ENCODE measurements at regions not wholly inside any gene's neighbourhood (a gene's known extent, or its start where the extent isn't known, plus 50 kb on each side); places are given as distances from the start of the nearest gene placed in this dataset.

DNA sequence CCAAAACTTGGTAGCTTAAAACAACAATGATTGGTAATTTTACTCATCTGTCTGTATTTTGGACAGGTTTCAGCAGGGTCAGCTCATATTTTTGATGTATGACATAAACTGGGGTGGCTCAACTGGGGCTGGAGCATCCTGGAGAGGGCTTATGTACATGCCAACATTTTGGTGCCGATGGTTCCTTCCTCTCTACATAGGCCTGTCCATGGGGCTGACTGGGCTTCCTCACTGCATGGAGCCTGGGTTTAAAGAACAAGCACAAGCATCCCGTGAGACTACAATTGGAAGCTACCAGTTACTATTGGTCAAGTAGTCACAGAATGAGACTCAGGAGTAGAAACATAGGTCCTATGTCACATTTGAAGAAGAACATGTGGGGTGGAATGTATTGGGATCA, 95.0 kb downstream of the DDX1 start:
- no CpG with 5 or more reads among the region's 2 CpGs for WGBS (ENCODE audit: extremely low coverage, insufficient coverage, insufficient read length)
- Histone ChIP-seq H3K27ac (ENCODE audit: low read depth, low read length) (no peak overlapping the region), H3K9ac (ENCODE audit: low read length) (no peak overlapping the region), H3K4ac (ENCODE audit: low read depth, low read length) (no peak overlapping the region), H4K8ac (ENCODE audit: low read depth, low read length) (no peak overlapping the region), H3K79me2 (ENCODE audit: control insufficient read depth, insufficient read depth, low read length, poor library complexity) (no peaks in the 10 kb centered on the region), H3K23ac (ENCODE audit: low read length) (no peak overlapping the region), H2AK5ac (ENCODE audit: low read length) (no peak overlapping the region), H2BK12ac (ENCODE audit: low read length) (no peak overlapping the region), H3K18ac (ENCODE audit: low read length) (no peak overlapping the region), H2BK5ac (ENCODE audit: low read depth, low read length, poor library complexity) (no peak overlapping the region), H3K27me3 (ENCODE audit: insufficient read depth, low read length) (no peaks in the 10 kb centered on the region), H3K14ac (ENCODE audit: low read length) (no peak overlapping the region), H3K79me1 (ENCODE audit: low read length) (no peaks in the 10 kb centered on the region), H3K4me3 (ENCODE audit: low read depth, low read length) (no peak overlapping the region), H3K36me3 (ENCODE audit: control insufficient read depth in 1 of 2, insufficient read depth in 2 of 2, low read length in 2 of 2) (no peaks in the 10 kb centered on the region), H4K12ac (ENCODE audit: low read depth, low read length) (no peak overlapping the region), H4K91ac (ENCODE audit: low read depth, low read length) (no peak overlapping the region), H2BK120ac (ENCODE audit: insufficient read depth, low read length, poor library complexity) (no peak overlapping the region), H3K4me1 (ENCODE audit: control insufficient read depth in 1 of 2, insufficient read depth in 2 of 2, low read length in 2 of 2) (peaks cover 2 to 6% of the 10 kb centered on the region in 2 experiments), H3K4me2 (ENCODE audit: low read length) (no peak overlapping the region), H2AFZ (ENCODE audit: insufficient read depth, low read length, poor library complexity) (no peak overlapping the region), H3K9me3 (ENCODE audit: insufficient read depth, low read depth, low read length) (peaks cover 2% of the 10 kb centered on the region)
- no peak for DNase-seq

DNA sequence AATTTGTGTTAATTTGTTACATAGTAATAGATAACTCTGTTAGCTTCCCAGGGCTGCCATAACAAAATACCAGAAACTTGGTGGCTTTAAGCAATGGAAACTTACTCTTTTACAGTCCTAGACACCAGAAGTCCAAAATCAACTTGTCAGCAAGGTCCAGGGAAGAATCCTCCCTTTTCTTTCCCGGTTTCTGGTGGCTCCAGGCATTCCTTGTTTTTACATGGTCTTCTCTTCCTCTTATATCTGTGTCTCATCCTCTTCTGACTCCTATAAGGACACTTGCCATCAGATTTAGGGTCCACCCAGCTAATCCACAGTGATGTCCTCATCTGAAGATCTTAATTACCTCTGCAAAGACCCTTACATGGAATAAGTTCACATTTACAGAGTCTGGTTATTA, 95.6 kb downstream of the DDX1 start:
- Histone ChIP-seq H3K79me2 (ENCODE audit: control insufficient read depth, insufficient read depth, low read length, poor library complexity) (no peaks in the 10 kb centered on the region), H4K12ac (ENCODE audit: low read depth, low read length) (no peak overlapping the region), H3K27ac (ENCODE audit: low read depth, low read length) (no peak overlapping the region), H3K4me3 (ENCODE audit: low read depth, low read length) (no peak overlapping the region), H2AFZ (ENCODE audit: insufficient read depth, low read length, poor library complexity) (no peak overlapping the region), H3K36me3 (ENCODE audit: control insufficient read depth in 1 of 2, insufficient read depth in 2 of 2, low read length in 2 of 2) (no peaks in the 10 kb centered on the region), H3K27me3 (ENCODE audit: insufficient read depth, low read length) (no peaks in the 10 kb centered on the region), H4K8ac (ENCODE audit: low read depth, low read length) (no peak overlapping the region), H3K14ac (ENCODE audit: low read length) (no peak overlapping the region), H2BK12ac (ENCODE audit: low read length) (no peak overlapping the region), H3K23ac (ENCODE audit: low read length) (no peak overlapping the region), H3K4me2 (ENCODE audit: low read length) (no peak overlapping the region), H3K4ac (ENCODE audit: low read depth, low read length) (no peak overlapping the region), H3K4me1 (ENCODE audit: control insufficient read depth in 1 of 2, insufficient read depth in 2 of 2, low read length in 2 of 2) (peaks cover 2 to 6% of the 10 kb centered on the region in 2 experiments), H3K18ac (ENCODE audit: low read length) (no peak overlapping the region), H4K91ac (ENCODE audit: low read depth, low read length) (no peak overlapping the region), H2BK120ac (ENCODE audit: insufficient read depth, low read length, poor library complexity) (no peak overlapping the region), H2AK5ac (ENCODE audit: low read length) (no peak overlapping the region), H3K9ac (ENCODE audit: low read length) (no peak overlapping the region), H3K9me3 (ENCODE audit: insufficient read depth, low read depth, low read length) (peaks cover 2% of the 10 kb centered on the region), H3K79me1 (ENCODE audit: low read length) (no peaks in the 10 kb centered on the region), H2BK5ac (ENCODE audit: low read depth, low read length, poor library complexity) (no peak overlapping the region)
- no CpG with 5 or more reads among the region's 1 CpG for WGBS (ENCODE audit: extremely low coverage, insufficient coverage, insufficient read length)
- no peak for DNase-seq

DNA sequence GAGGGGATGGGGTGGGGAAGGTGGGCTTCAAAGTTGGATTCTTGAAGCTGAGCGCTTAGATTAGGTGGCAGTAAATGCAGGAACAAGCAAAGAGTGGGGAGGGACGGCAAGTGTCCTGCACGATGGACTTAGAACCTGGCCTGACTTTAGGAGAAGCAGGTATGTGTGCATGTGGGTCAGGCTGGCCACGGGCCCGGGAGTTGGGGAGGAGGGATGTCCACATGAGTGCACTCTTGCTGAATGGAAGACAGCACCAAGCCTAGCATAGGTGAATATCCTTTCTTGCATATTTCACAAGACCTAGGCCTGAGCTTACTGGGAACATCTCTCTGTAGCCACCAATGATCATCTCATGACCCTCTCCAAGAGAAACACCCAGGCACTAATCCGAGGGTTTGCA, 96.1 kb downstream of the DDX1 start:
- H2BK12ac ChIP-seq (ENCODE audit: low read length): no peak overlapping the region
- no peak for DNase-seq

DNA sequence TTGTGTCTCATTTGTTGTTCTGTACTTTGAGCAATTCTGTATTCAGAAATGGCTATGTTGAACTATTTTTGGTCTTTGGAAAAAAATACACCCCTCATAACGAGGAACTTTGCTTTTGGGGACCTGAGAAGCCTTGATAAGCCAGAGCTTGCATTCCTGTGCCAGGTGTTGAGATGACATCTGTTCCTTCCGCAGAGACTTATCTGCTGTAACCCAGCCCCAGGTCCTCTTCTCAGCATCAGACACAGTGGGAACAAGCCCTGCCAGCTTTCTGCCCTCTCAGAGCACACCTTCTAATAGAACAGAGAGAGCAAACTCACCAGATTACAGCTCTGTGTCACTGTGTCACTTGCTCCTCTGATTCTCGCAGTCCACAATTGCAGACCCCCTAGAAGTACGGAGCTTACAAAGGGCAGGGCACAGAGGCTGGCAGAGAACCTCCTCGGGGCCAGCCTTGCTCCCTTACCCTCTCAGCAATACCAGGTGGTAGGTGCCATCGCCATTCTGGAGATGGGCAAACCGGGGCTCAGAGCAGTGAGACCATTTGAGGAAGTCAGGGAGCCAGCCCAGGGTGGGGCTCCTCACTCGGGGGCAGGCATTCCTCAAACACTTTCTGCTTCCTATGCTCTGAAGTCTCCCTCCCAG, 97.4 kb downstream of the DDX1 start:
- Histone ChIP-seq H2AFZ (ENCODE audit: insufficient read depth, low read length, poor library complexity) (no peak overlapping the region), H3K23ac (ENCODE audit: low read length) (no peak overlapping the region), H3K79me1 (ENCODE audit: low read length) (no peaks in the 10 kb centered on the region), H3K9ac (ENCODE audit: low read length) (no peak overlapping the region), H3K4me3 (ENCODE audit: low read depth, low read length) (no peak overlapping the region), H3K9me3 (ENCODE audit: insufficient read depth, low read depth, low read length) (peaks cover 2% of the 10 kb centered on the region), H3K27ac (ENCODE audit: low read depth, low read length) (no peak overlapping the region), H4K12ac (ENCODE audit: low read depth, low read length) (no peak overlapping the region), H3K18ac (ENCODE audit: low read length) (no peak overlapping the region), H3K4me1 (ENCODE audit: control insufficient read depth in 1 of 2, insufficient read depth in 2 of 2, low read length in 2 of 2) (peaks cover 2 to 6% of the 10 kb centered on the region in 2 experiments), H2BK12ac (ENCODE audit: low read length) (no peak overlapping the region), H2AK5ac (ENCODE audit: low read length) (no peak overlapping the region), H3K14ac (ENCODE audit: low read length) (no peak overlapping the region), H3K79me2 (ENCODE audit: control insufficient read depth, insufficient read depth, low read length, poor library complexity) (no peaks in the 10 kb centered on the region), H3K36me3 (ENCODE audit: control insufficient read depth in 1 of 2, insufficient read depth in 2 of 2, low read length in 2 of 2) (no peaks in the 10 kb centered on the region), H3K4ac (ENCODE audit: low read depth, low read length) (no peak overlapping the region), H3K4me2 (ENCODE audit: low read length) (no peak overlapping the region), H3K27me3 (ENCODE audit: insufficient read depth, low read length) (no peaks in the 10 kb centered on the region), H4K8ac (ENCODE audit: low read depth, low read length) (no peak overlapping the region), H2BK120ac (ENCODE audit: insufficient read depth, low read length, poor library complexity) (no peak overlapping the region), H4K91ac (ENCODE audit: low read depth, low read length) (no peak overlapping the region), H2BK5ac (ENCODE audit: low read depth, low read length, poor library complexity) (no peak overlapping the region)
- no CpG with 5 or more reads among the region's 8 CpGs for WGBS (ENCODE audit: extremely low coverage, insufficient coverage, insufficient read length)
- no peak for DNase-seq

More for the DNA sequence above, 96.1 kb downstream of the DDX1 start:
- Histone ChIP-seq H3K79me2 (ENCODE audit: control insufficient read depth, insufficient read depth, low read length, poor library complexity) (no peaks in the 10 kb centered on the region), H3K4me3 (ENCODE audit: low read depth, low read length) (no peak overlapping the region), H3K4me1 (ENCODE audit: control insufficient read depth in 1 of 2, insufficient read depth in 2 of 2, low read length in 2 of 2) (peaks cover 2 to 6% of the 10 kb centered on the region in 2 experiments), H3K9me3 (ENCODE audit: insufficient read depth, low read depth, low read length) (peaks cover 2% of the 10 kb centered on the region), H2AFZ (ENCODE audit: insufficient read depth, low read length, poor library complexity) (no peak overlapping the region), H2BK120ac (ENCODE audit: insufficient read depth, low read length, poor library complexity) (no peak overlapping the region), H3K23ac (ENCODE audit: low read length) (no peak overlapping the region), H3K27me3 (ENCODE audit: insufficient read depth, low read length) (no peaks in the 10 kb centered on the region), H3K9ac (ENCODE audit: low read length) (no peak overlapping the region), H4K12ac (ENCODE audit: low read depth, low read length) (no peak overlapping the region), H4K8ac (ENCODE audit: low read depth, low read length) (no peak overlapping the region), H2BK5ac (ENCODE audit: low read depth, low read length, poor library complexity) (no peak overlapping the region), H3K4me2 (ENCODE audit: low read length) (no peak overlapping the region), H3K36me3 (ENCODE audit: control insufficient read depth in 1 of 2, insufficient read depth in 2 of 2, low read length in 2 of 2) (no peaks in the 10 kb centered on the region), H3K18ac (ENCODE audit: low read length) (no peak overlapping the region), H3K4ac (ENCODE audit: low read depth, low read length) (no peak overlapping the region), H4K91ac (ENCODE audit: low read depth, low read length) (no peak overlapping the region), H3K79me1 (ENCODE audit: low read length) (no peaks in the 10 kb centered on the region), H3K27ac (ENCODE audit: low read depth, low read length) (no peak overlapping the region), H2AK5ac (ENCODE audit: low read length) (no peak overlapping the region), H3K14ac (ENCODE audit: low read length) (no peak overlapping the region)
- no CpG with 5 or more reads among the region's 6 CpGs for WGBS (ENCODE audit: extremely low coverage, insufficient coverage, insufficient read length)

Data from trophoblast cell (in vitro differentiated cells and primary cell).